ENCODE measurements at regions not wholly inside any gene's neighbourhood (a gene's known extent, or its start where the extent isn't known, plus 50 kb on each side); places are given as distances from the start of the nearest gene placed in this dataset.

DNA sequence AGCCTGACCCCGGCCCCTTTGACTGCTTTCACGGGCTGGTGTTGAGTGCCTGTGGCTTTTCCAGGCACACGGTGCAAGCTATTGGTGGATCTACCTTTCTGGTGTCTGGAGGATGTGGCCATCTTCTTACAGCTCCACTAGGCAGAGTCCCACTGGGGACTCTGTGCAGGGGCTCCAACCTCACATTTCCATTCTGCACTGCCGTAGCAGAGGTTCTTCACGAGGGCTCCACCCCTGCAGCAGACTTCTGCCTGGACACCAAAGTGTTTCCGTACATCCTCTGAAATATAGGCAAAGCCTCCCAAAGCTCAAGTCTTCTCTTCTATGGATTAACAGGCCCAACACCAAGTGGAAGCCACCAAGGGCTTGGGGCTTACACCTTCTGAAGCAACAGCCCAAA lies 691.5 kb upstream of the POU3F2 start:
- no peaks in the 10 kb centered on the region for H4K20me1 ChIP-seq (ENCODE audit: control insufficient read depth, insufficient read depth, low read depth, low read length)
- H3K9me3 ChIP-seq (ENCODE audit: control insufficient read depth, insufficient read depth, low read length) = peaks cover 6% of the 10 kb centered on the region; the same call in 1 of the 2 replicates
- H3K36me3 ChIP-seq (ENCODE audit: control insufficient read depth, low read length) = no peaks in the 10 kb centered on the region
- no peaks in the 10 kb centered on the region for H3K4me1 ChIP-seq (ENCODE audit: control insufficient read depth, low read length)
- no peaks in the 10 kb centered on the region for H3F3A ChIP-seq (ENCODE audit: control insufficient read depth, insufficient read depth)
- H3K79me2 ChIP-seq (ENCODE audit: control insufficient read depth, low read length) = no peaks in the 10 kb centered on the region
- H3K4me2 ChIP-seq (ENCODE audit: low read length) = no peak overlapping the region
- no peaks in the 10 kb centered on the region for H3K9me2 ChIP-seq (replicated peaks; ENCODE audit: control insufficient read depth, low read length)
- no peak overlapping the region for H3K27ac ChIP-seq (ENCODE audit: low read depth, low read length)
- TF ChIP-seq, protein P1, sequence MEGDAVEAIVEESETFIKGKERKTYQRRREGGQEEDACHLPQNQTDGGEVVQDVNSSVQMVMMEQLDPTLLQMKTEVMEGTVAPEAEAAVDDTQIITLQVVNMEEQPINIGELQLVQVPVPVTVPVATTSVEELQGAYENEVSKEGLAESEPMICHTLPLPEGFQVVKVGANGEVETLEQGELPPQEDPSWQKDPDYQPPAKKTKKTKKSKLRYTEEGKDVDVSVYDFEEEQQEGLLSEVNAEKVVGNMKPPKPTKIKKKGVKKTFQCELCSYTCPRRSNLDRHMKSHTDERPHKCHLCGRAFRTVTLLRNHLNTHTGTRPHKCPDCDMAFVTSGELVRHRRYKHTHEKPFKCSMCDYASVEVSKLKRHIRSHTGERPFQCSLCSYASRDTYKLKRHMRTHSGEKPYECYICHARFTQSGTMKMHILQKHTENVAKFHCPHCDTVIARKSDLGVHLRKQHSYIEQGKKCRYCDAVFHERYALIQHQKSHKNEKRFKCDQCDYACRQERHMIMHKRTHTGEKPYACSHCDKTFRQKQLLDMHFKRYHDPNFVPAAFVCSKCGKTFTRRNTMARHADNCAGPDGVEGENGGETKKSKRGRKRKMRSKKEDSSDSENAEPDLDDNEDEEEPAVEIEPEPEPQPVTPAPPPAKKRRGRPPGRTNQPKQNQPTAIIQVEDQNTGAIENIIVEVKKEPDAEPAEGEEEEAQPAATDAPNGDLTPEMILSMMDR (IDR thresholded peaks at IDR 0.05; ENCODE audit: low read depth, low read length, poor library complexity, severe bottlenecking) = no peak
- no peak for TF ChIP-seq EZH2phosphoT487 (IDR thresholded peaks at IDR 0.05; ENCODE audit: borderline replicate concordance, low read length)
- no peak overlapping the region for H3K4me3 ChIP-seq (ENCODE audit: low read length)
- no peaks in the 10 kb centered on the region for H3K27me3 ChIP-seq (ENCODE audit: control insufficient read depth, low read length)

DNA sequence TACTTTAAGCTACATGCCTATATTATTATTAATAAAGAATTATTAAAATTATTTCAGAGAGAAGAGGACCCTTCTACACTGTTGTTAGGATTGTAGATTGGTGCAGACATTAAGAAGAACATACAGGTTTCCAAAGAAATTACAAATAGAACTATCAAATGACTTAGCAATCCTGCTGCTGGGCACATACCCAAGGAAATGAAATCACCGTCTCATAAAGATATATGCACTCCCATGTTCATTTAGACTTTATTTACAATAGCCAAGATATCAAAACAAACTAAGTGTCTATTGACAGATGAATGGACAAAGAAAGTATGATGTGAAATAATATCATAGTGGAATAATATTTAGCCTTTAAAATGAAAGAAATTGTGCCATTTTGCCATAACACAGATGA lies 687.7 kb upstream of the POU3F2 start:
- Histone ChIP-seq H3K4me1 (ENCODE audit: control insufficient read depth, low read length) (no peaks in the 10 kb centered on the region), H3K79me2 (ENCODE audit: control insufficient read depth, low read length) (no peaks in the 10 kb centered on the region), H3F3A (ENCODE audit: control insufficient read depth, insufficient read depth) (no peaks in the 10 kb centered on the region), H3K27me3 (ENCODE audit: control insufficient read depth, low read length) (no peaks in the 10 kb centered on the region), H3K4me2 (ENCODE audit: low read length) (no peak overlapping the region), H3K9me3 (ENCODE audit: control insufficient read depth, insufficient read depth, low read length) (peaks cover 6% of the 10 kb centered on the region; the same call in 1 of the 2 replicates), H3K4me3 (ENCODE audit: low read length) (no peak overlapping the region), H3K9me2 (replicated peaks; ENCODE audit: control insufficient read depth, low read length) (no peaks in the 10 kb centered on the region), H3K27ac (ENCODE audit: low read depth, low read length) (no peak overlapping the region), H4K20me1 (ENCODE audit: control insufficient read depth, insufficient read depth, low read depth, low read length) (no peaks in the 10 kb centered on the region), H3K36me3 (ENCODE audit: control insufficient read depth, low read length) (no peaks in the 10 kb centered on the region)
- no peak for TF ChIP-seq EZH2phosphoT487 (IDR thresholded peaks at IDR 0.05; ENCODE audit: borderline replicate concordance, low read length)
- TF ChIP-seq, protein P1 (IDR thresholded peaks at IDR 0.05; ENCODE audit: low read depth, low read length, poor library complexity, severe bottlenecking) = no peak

DNA sequence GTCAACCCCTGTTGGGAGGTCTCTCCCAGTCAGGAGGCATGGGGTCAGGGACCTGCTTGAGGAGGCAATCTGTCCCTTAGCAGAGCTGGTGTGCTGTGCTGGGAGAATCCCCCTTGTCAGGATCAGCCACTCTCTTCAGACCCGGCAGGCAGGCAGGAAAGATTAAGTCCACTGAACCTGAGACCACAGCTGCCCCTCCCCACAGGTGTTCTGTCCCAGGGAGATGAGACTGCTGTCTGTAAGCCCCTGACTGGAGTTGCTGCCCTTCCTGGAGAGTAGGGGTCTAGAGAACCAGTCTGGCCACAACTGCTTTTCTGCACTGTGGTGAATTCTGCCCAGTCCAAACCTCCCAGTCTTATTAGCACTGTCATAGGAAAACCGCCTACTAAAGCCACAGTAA lies 677.8 kb upstream of the POU3F2 start:
- Histone ChIP-seq H3K4me3 (ENCODE audit: low read length) (no peak overlapping the region), H3F3A (ENCODE audit: control insufficient read depth, insufficient read depth) (no peaks in the 10 kb centered on the region), H3K9me2 (replicated peaks; ENCODE audit: control insufficient read depth, low read length) (no peaks in the 10 kb centered on the region), H3K36me3 (ENCODE audit: control insufficient read depth, low read length) (no peaks in the 10 kb centered on the region), H3K9me3 (ENCODE audit: control insufficient read depth, insufficient read depth, low read length) (no peaks in the 10 kb centered on the region), H4K20me1 (ENCODE audit: control insufficient read depth, insufficient read depth, low read depth, low read length) (no peaks in the 10 kb centered on the region), H3K4me1 (ENCODE audit: control insufficient read depth, low read length) (no peaks in the 10 kb centered on the region), H3K27ac (ENCODE audit: low read depth, low read length) (no peak overlapping the region), H3K4me2 (ENCODE audit: low read length) (no peak overlapping the region), H3K79me2 (ENCODE audit: control insufficient read depth, low read length) (no peaks in the 10 kb centered on the region), H3K27me3 (ENCODE audit: control insufficient read depth, low read length) (no peaks in the 10 kb centered on the region)
- TF ChIP-seq, protein P1 (IDR thresholded peaks at IDR 0.05; ENCODE audit: low read depth, low read length, poor library complexity, severe bottlenecking) = no peak
- TF ChIP-seq EZH2phosphoT487 (IDR thresholded peaks at IDR 0.05; ENCODE audit: borderline replicate concordance, low read length) = no peak

DNA sequence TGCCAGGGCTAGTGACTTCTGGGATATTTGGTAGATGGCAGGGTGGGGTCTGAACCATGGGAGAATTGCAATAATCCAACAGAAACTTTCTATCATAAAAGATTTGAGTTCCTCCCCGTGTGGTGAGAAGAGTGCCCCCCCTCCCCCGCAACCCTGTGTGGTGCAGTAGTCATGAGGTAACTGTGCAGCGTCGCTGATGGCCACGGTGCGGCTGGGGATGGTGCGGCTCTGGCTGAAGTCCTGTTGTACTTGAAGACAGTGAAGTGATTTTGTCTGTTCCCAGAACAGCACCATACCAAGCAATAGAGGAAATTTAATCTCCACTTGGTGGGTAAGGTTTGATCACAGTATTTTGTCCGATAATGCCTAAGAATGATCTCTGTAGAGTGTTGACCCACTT lies 654.8 kb upstream of the POU3F2 start:
- Histone ChIP-seq H3K4me3 (ENCODE audit: low read length) (no peak overlapping the region), H3K79me2 (ENCODE audit: control insufficient read depth, low read length) (no peaks in the 10 kb centered on the region), H3K27ac (ENCODE audit: low read depth, low read length) (no peak overlapping the region), H3K27me3 (ENCODE audit: control insufficient read depth, low read length) (no peaks in the 10 kb centered on the region), H3K9me2 (replicated peaks; ENCODE audit: control insufficient read depth, low read length) (no peaks in the 10 kb centered on the region), H3K9me3 (ENCODE audit: control insufficient read depth, insufficient read depth, low read length) (no peaks in the 10 kb centered on the region), H3K4me1 (ENCODE audit: control insufficient read depth, low read length) (no peaks in the 10 kb centered on the region), H3K36me3 (ENCODE audit: control insufficient read depth, low read length) (no peaks in the 10 kb centered on the region), H3K4me2 (ENCODE audit: low read length) (no peak overlapping the region), H3F3A (ENCODE audit: control insufficient read depth, insufficient read depth) (no peaks in the 10 kb centered on the region), H4K20me1 (ENCODE audit: control insufficient read depth, insufficient read depth, low read depth, low read length) (no peaks in the 10 kb centered on the region)
- TF ChIP-seq EZH2phosphoT487 (IDR thresholded peaks at IDR 0.05; ENCODE audit: borderline replicate concordance, low read length) = no peak
